AG04449 (cell line): ENCODE measurements at regions not wholly inside any gene's neighbourhood (a gene's known extent, or its start where the extent isn't known, plus 50 kb on each side); places are given as distances from the start of the nearest gene placed in this dataset.

ENCODE experiments used
- CTCF ChIA-PET: fragments of 350-600 bp; formaldehyde crosslinking; extraction: SDS; loops from one replicate; lab custom pipeline; 2021; ENCODE audit warnings: antibody characterized with exemption; lab: Yijun Ruan, JAX
- POLR2A ChIA-PET: fragments of 400-600, 350-600 bp; formaldehyde crosslinking; extraction: SDS; loops from one replicate; lab custom pipeline; 2020; ENCODE audit warnings: antibody characterized with exemption, inconsistent platforms; lab: Yijun Ruan, JAX
- DNase-seq: peaks from one replicate; pipeline ENCODE4 v3.0.0-alpha.2; 2010; ENCODE audit warnings: low read depth, low spot score
- H3K4me3 ChIP-seq: 2 replicates; pipeline ENCODE4 v1.5.1; 2011; ENCODE audit warnings: low read depth, mild to moderate bottlenecking, control low read depth, low read length
- CTCF ChIP-seq: IDR thresholded peaks from one replicate; pipeline ENCODE4 v1.5.1; 2011; ENCODE audit warnings: mild to moderate bottlenecking, moderate library complexity, low read length, control low read depth, inconsistent platforms; ENCODE audit not compliant: insufficient read depth; ENCODE audit errors: missing control alignments

GRCh38 chr14:35985474-35986218 is 159.5 kb downstream of the BRMS1L start:
- no peak for DNase-seq
- ChIA-PET CTCF (interaction anchor here (1.7 kb wide), 1 partner anchor 662 kb away, joined by 3 read pairs; no protein-coding TSS in a partner anchor), POLR2A (no interaction called here)
- H3K4me3 ChIP-seq: no peak overlapping the region
- TF ChIP-seq CTCF: no peak

GRCh38 chr14:35979531-35979930 is 153.4 kb downstream of the BRMS1L start:
- no peak for DNase-seq
- CTCF ChIA-PET: no interaction called here
- POLR2A ChIA-PET: no interaction called here
- H3K4me3 ChIP-seq: no peak overlapping the region
- TF ChIP-seq CTCF: no peak

GRCh38 chr14:35978561-35978960 is 152.4 kb downstream of the BRMS1L start:
- ChIA-PET POLR2A (no interaction called here), CTCF (no interaction called here)
- no peak for TF ChIP-seq CTCF
- no peak for DNase-seq
- no peak overlapping the region for H3K4me3 ChIP-seq

- ChIA-PET CTCF (no interaction called here), POLR2A (no interaction called here)
- H3K4me3 ChIP-seq: no peak overlapping the region
- no peak for DNase-seq
- TF ChIP-seq CTCF: no peak
Measured at GRCh38 chr14:35975814-35976213, 149.7 kb downstream of the BRMS1L start.

GRCh38 chr14:35973770-35974169 is 147.6 kb downstream of the BRMS1L start:
- TF ChIP-seq CTCF: no peak
- no peak overlapping the region for H3K4me3 ChIP-seq
- ChIA-PET CTCF (interaction anchor here (0.6 kb wide), 1 partner anchor 103 kb away, joined by 3 read pairs; no protein-coding TSS in a partner anchor), POLR2A (no interaction called here)
- DNase-seq: no peak

GRCh38 chr14:35971965-35972630 is 146.0 kb downstream of the BRMS1L start:
- CTCF ChIA-PET: no interaction called here
- POLR2A ChIA-PET: no interaction called here
- DNase-seq: no peak
- H3K4me3 ChIP-seq: no peak overlapping the region
- no peak for TF ChIP-seq CTCF
